ENCODE measurements at regions not wholly inside any gene's neighbourhood (a gene's known extent, or its start where the extent isn't known, plus 50 kb on each side); places are given as distances from the start of the nearest gene placed in this dataset.
"Not testable (repeated sequence)": the region's sequence is repeated elsewhere in the genome, so short reads cannot be mapped to it uniquely, and the experiment has no call there.

GRCh38 chr12:89829434-89829975 is 120.9 kb upstream of the ATP2B1 start:
- DNase-seq = no peak

DNA sequence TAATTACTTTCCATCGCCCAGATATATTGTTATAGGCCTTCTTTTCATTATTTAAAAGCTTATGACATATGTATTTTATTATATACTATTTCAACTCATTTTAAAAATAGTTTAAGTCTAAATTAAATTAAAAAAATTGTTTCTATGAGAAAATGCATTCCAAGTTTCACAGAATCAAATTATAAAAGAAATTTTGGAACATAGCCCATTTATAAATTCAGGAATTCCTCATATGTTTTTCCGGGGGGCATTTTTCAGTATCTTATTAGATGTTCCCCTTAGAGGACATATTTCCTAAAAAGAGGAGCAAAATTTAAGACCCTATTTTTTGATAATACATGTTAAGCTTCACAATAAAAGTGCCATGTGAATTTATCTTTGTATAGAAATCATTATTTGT is 119.9 kb upstream of the ATP2B1 start:
- no peak for DNase-seq

DNA sequence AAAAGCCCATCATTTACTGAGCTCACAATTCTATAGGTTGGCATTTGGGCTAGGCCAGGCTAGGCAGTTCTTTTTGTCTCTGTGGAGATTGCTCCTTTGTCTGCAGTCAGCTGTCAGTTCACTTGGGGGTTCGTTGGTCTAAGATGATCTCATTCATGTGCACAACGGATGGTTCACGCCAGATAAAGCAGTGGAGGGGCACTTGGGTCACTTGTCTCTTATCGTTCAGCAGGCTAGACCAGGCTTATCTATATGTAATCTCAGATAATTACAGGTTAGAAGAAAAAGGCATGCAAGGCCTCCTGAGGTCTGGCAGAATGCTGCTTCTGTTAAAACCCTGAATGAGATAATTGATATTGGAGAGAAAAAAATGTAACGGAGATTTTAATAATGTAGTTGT is 119.0 kb upstream of the ATP2B1 start:
- no peak for DNase-seq

GRCh38 chr12:89826468-89826867 is 117.8 kb upstream of the ATP2B1 start:
- DNase-seq = no peak

DNA sequence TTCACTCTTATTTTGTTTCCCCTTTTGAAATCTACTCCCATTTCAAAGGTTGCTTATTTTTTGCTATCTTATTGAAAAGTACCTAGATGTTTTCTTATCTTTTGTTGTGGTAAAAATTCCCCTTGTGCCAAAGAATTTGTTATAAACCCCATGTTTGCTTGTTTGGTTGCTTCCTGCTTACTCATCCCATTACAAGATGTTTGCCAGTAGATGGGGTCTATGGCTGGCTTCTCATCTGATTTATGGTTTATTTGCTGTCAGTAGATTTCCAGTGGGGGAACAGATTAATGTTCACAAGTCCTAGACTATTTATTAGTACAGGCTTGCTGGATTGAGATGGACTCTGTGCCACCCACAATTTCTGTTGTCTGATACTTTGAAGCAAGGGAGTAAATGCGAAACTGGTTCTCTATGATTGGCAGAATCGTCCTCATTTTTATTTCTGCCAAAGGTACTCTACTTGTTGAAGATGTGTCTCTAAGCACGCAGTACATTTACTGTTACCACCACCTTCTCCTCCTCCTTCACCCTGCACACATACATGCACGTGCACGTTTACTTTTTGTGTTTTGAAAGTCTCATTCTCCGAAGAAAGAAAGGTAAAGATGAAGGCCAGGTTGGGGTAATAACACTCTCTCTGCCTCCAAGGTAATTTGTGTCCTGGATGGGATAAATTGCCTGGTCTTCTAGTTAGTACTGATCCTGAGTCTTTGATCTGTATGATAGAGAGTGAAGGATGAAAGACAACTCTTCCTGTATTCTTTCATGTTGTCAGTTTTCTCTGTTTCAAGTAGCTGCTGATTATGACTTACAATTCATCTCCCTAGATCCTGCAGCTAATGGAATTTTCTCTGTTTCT is 117.2 kb upstream of the ATP2B1 start:
- DNase-seq = no peak

- DNase-seq = no peak
These were observed 116.2 kb upstream of the ATP2B1 start for GRCh38 chr12:89824822-89825221.

DNA sequence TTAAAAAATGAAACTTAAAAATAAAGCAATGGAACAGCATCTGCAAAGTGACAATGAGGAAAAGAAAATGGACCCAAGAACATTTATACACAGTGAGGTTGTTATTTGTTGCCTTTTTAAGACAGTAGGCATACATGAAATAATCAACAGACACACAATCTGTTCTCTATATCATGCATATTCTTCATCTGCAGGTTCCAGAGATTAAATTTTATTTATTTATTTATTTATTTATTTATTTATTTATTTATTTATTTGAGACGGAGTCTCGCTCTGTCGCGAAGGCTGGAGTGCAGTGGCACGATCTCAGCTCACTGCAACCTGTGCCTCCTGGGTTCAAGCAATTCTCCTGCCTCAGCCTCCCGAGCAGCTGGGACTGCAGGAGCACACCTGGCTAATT is 114.4 kb upstream of the ATP2B1 start:
- DNase-seq = not testable (repeated sequence)

- DNase-seq = no peak
These were observed 113.3 kb upstream of the ATP2B1 start for GRCh38 chr12:89821896-89822295.

DNA sequence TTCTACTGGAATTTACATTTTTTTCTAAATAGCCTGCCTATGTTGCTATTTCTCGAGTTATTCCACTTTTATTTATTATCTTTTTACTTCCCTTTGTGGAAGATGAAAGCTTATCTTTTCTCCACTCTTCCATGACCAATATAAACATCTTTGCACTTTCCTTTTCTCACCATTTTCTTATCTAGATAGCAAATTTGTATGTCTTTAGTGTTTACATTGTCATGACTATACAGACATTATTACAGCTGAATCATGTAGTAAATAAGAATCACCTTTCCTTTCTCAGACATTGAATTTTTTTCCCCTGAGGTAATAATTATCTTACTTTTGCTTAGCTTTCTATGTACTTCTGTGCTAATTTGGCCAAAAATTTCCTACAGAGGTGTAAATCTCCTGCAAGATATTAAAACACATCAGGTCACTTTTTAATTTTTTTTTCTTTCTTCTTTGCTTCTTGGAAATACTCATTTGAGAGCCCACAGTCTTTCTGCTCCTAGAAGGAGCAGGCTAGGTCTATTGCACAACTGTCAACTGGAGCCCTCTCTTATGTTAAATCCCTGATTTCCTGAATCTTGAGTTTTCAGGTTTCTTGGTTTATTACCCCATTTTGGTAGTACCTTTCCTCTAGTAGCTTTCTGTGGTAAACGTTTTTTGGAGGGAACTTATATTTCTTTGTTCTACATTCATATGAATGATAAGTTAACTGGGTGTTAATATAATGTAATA is 109.0 kb upstream of the ATP2B1 start:
- DNase-seq = no peak

DNA sequence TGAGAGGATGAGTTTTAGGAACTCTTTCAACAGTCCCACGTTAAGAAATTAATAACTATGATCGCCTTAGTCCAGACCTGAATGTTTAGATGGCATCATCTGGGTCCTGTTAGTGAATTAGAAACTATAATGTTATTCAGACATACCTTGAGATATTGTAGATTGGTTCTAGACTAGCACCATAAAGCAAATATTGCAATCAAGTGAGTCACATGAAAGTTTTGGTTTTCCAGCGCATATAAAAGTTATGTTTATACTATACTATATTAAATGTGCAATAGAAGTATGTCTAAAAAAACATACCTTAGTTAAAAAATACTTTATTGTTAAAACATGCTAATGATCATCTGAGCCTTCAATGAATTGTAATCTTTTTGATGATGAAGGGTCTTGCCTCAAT is 106.6 kb upstream of the ATP2B1 start:
- DNase-seq = no peak

DNA sequence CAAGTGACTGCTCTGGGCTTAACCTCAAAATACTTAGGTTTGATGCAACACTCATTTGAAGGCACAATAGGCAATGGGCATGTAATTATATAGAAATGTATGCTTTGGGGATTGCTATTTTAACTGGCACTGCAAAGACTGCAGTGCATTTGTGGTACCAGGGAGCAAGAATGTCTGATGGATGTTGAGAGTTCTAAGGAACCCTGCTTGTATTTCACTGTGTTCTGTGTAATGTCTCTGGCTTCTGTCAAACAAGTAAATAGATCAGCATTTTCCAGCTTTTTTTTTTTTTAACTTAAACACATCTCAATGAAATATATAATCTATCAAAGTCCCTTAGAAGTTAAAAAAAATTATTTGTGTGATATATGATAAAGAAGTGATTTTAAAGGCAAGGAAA is 94.8 kb upstream of the ATP2B1 start:
- no peak for DNase-seq

DNA sequence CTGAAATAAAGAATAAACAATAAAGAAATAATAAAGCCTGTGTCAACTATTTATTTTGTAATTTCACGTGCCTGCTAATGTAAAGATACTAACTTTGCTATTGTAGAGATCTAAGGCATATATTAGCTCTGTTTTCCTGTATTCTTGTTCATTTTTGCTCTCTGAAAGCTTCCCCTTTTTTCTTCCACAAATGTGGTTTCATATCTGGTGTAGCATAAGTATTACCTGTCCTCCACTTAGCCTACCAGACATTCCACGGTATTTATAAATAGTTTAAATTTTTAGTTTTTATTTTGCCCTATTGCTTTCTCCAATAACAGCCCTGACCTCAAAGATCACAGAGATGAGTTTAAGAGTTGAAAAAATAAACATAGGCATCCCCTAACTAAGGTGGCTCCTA is 92.6 kb upstream of the ATP2B1 start:
- DNase-seq = no peak

DNA sequence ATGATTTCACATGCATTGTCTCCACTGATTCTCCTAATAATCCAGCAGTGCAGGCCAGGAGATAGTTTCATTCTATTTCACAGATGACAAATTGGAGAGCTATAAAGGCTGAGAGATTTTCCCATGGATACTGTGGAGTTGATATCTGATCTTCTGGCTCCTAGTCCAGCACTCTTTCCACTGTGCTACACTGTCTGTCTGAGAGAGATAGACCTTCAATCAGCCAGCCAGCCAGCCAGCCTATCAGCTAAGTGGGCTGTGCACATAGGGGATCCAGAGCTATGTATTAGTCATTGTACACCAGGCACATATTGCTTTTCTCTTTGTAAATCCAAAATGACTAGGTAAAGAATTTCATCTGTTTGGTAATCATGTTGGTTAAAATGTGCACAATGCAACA is 91.8 kb upstream of the ATP2B1 start:
- no peak for DNase-seq

- no peak for DNase-seq
These were observed 90.7 kb upstream of the ATP2B1 start for GRCh38 chr12:89799316-89799715.

GRCh38 chr12:89797436-89797835 is 88.8 kb upstream of the ATP2B1 start:
- no peak for DNase-seq

DNA sequence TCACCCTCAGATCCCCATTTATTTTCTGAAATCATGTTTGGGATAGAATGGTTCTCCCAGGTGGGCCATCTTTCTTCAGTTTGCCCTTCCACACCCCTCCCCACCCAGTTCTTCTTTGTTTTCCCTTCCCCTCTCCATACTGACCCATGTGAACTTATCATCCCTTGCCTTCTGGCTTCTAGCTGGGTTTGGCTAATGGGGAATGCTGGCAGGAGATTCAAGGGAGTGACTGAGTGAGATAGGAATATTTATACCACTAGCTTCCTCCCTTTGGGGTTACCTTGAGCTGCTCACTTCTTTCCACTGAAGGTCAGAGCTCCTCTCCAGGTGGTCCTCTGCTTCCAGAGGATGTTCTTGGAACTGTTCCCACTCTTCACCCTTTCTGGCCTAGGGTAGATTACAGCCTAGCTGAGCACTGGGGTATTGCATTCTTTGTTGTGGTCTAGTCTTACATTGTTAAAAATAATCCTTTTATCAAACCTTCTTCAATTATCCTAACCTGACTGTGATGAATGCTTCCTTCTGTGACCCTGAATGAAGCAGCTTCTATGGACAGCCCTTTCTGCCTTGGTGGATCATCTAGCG is 88.3 kb upstream of the ATP2B1 start:
- DNase-seq = no peak

DNA sequence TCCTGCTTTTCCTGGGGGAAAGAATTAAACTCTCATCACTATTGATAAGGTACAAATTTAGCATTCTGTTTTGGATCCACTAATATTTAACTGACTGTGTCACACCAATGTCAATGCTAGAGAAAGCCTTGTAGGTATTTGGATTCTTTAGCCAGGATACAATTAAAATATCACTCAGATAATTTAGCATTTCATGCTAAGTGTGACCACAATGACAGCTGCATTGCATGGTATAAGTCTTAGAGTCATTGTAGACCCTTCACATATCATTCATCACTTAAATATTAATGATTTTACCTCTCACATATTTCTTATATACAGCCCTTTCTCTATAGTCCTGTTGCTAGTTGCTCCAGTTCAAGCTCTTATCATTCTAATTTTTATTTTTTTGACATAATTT is 85.3 kb upstream of the ATP2B1 start:
- no peak for DNase-seq

DNA sequence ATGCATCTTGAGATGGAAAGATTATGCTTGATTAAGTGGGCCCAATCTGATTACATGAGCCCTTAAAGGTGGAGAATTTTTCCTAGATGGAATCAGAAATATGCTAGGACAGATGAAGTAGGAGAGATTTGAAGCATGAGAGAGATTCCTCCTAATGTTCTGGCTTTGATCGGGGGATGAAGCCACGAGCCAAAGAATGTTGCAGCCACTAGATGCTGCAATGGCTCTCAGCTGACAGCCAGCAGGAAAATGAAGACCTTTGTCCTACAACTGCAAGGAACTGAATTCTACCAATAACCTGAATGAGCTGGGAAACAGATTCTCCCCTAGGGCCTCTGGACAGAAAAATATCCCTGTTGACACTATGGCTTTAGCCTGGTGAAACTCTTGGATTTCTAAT is 82.6 kb upstream of the ATP2B1 start:
- DNase-seq = no peak

GRCh38 chr12:89789862-89790261 is 81.2 kb upstream of the ATP2B1 start:
- no peak for DNase-seq

GRCh38 chr12:89787763-89788162 is 79.1 kb upstream of the ATP2B1 start:
- no peak for DNase-seq

GRCh38 chr12:89786177-89786810 is 77.7 kb upstream of the ATP2B1 start:
- no peak for DNase-seq

DNA sequence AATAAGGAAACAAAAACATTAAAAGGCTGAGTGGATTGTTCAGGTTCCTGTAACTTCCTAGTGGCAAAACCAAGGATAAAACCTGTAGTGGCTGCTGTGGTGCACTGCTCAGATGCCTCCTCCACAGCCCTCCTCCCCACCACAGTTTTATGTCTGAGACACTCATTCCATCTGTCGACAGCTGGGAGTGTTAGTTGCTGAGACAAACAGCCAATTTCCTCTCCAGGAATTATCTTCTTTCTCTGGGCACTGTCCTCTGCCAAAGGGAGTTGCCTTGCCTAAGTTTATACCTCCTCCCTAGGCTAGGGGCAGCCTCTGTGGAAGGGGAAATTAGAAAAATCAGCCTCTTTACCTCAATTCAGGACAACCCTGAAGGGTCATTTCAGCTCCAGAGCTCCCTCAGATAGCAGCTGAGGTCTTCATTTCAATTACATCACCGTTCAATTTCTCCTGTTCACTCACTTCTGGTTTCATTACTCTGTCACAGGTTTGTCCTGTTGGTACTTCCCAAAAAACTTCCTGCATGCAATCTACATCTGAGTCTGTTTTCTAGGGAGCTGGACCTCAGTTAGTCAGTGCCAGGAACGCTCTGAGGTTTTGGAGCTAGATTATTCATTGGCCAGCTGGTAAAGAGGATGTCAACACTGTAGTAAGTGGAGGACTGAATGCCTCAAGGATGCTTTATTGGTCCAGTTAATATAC is 74.9 kb upstream of the ATP2B1 start:
- DNase-seq = no peak

DNA sequence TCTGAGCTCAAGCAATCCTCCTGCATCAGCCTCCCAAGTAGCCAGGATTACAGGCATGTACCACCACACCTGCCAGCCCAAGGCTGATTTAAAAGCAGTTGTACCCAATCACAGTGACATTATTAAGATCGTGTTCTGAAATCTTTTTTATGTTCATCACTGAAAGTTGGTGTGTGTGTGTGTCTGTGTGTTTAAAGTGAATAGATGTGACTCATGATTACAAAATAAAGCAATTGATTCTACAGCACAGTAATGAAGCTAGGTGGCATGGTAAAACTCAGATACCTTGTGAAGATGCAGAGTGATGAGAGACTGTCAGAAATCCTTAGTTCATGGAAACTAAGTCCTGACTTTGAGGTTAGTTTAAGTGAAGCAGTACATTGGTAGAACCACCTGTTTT is 74.2 kb upstream of the ATP2B1 start:
- DNase-seq = no peak
